Esophagus muscularis mucosa (tissue), 3 donors: ENCODE measurements at regions not wholly inside any gene's neighbourhood (a gene's known extent, or its start where the extent isn't known, plus 50 kb on each side); places are given as distances from the start of the nearest gene placed in this dataset.

Experiments
- CTCF ChIP-seq, 3 experiments: fragments of 200-600 bp in 2 of 3; fragments of 450-650 bp in 1 of 3; sonication (generic) in 2 of 3; IDR thresholded peaks; one replicate each; pipeline ENCODE4 v1.5.1; 2017 to 2019; ENCODE audit warnings: antibody characterized with exemption in 3 of 3, mild to moderate bottlenecking in 2 of 3, moderate library complexity in 1 of 3
- EP300 ChIP-seq: sonication (generic); formaldehyde crosslinking; IDR thresholded peaks from one replicate; pipeline ENCODE4 v1.6.1; 2017; ENCODE audit warnings: antibody characterized with exemption

GRCh38 chr1:195053478-195053877 is 1554.8 kb downstream of the KCNT2 start:
- TF ChIP-seq CTCF (IDR thresholded peaks at IDR 0.05) (no peak), EP300 (no peak)
